ENCODE measurements at regions not wholly inside any gene's neighbourhood (a gene's known extent, or its start where the extent isn't known, plus 50 kb on each side); places are given as distances from the start of the nearest gene placed in this dataset.

DNA sequence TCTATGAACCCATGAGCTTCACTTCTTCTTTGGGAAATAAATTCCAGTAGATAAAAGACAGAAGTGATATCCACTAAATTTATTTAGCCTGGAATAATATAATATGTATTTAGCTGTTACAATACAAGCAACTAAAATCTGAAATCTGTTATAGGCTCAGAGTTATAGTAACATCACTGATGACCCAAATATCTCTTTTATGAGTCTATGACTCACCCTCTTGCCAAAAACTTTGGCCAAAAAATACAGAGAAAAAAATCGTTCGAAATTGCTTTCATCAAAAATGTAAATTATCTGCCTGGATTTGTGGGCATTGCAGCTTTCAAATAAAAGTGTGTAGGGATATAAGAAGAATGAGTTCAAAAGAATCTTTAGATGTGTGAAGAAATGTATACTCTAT is 89.4 kb upstream of the DKK2 start:
- TF ChIP-seq, protein P1, sequence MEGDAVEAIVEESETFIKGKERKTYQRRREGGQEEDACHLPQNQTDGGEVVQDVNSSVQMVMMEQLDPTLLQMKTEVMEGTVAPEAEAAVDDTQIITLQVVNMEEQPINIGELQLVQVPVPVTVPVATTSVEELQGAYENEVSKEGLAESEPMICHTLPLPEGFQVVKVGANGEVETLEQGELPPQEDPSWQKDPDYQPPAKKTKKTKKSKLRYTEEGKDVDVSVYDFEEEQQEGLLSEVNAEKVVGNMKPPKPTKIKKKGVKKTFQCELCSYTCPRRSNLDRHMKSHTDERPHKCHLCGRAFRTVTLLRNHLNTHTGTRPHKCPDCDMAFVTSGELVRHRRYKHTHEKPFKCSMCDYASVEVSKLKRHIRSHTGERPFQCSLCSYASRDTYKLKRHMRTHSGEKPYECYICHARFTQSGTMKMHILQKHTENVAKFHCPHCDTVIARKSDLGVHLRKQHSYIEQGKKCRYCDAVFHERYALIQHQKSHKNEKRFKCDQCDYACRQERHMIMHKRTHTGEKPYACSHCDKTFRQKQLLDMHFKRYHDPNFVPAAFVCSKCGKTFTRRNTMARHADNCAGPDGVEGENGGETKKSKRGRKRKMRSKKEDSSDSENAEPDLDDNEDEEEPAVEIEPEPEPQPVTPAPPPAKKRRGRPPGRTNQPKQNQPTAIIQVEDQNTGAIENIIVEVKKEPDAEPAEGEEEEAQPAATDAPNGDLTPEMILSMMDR (IDR thresholded peaks at IDR 0.05), result no peak
- TF ChIP-seq POLR2A (IDR thresholded peaks at IDR 0.05) (no peak), POLR2AphosphoS5 (IDR thresholded peaks at IDR 0.05) (no peak)
